Activated naive CD8-positive, alpha-beta T cell (primary cell): ENCODE measurements at regions not wholly inside any gene's neighbourhood (a gene's known extent, or its start where the extent isn't known, plus 50 kb on each side); places are given as distances from the start of the nearest gene placed in this dataset.

ENCODE experiments used
- H3K27ac Mint-ChIP-seq: one replicate; pipeline ENCODE4 v1.8.0; 2021; ENCODE audit warnings: mixed read lengths
- H3K27me3 Mint-ChIP-seq: one replicate; pipeline ENCODE4 v1.8.0; 2021; ENCODE audit warnings: mixed read lengths
- H3K36me3 Mint-ChIP-seq: one replicate; pipeline ENCODE4 v1.8.0; 2021; ENCODE audit warnings: mixed read lengths
- H3K4me1 Mint-ChIP-seq: one replicate; pipeline ENCODE4 v1.8.0; 2021; ENCODE audit warnings: low read depth, mixed read lengths
- H3K4me3 Mint-ChIP-seq: one replicate; pipeline ENCODE4 v1.8.0; 2021; ENCODE audit warnings: mild to moderate bottlenecking, mixed read lengths
- H3K9me3 Mint-ChIP-seq: one replicate; pipeline ENCODE4 v1.8.0; 2021; ENCODE audit warnings: low read depth, mixed read lengths

DNA sequence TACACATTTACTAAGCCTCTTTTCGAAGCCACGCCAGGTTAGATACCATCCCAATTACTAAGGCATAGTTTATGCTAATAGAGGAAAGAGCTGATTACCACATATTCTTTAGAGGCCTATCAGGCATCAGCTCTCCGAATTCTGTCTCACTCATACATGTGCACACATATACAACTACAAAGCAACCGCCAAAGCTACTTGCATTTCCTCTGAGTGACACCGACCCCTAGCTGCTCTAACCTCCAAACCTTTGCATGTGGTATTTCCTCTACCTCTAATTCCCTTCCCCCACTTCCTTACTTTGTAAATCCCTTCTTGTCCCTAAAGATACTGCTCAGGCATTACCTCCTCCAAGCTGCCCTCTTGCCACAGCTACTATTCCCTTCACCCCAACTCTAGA, 107.2 kb downstream of the DUSP6 start:
- peaks cover 37% of the 10 kb centered on the region for H3K4me1 Mint-ChIP-seq
- peak overlapping the region; percentile 91 for H3K27ac Mint-ChIP-seq
- H3K27me3 Mint-ChIP-seq = peaks cover 2% of the 10 kb centered on the region
- peak overlapping the region; percentile 43 for H3K4me3 Mint-ChIP-seq
- no peaks in the 10 kb centered on the region for H3K36me3 Mint-ChIP-seq
- no peaks in the 10 kb centered on the region for H3K9me3 Mint-ChIP-seq

GRCh38 chr12:89244536-89244935, 107.8 kb downstream of the DUSP6 start:
- no peaks in the 10 kb centered on the region for H3K36me3 Mint-ChIP-seq
- peaks cover 2% of the 10 kb centered on the region for H3K27me3 Mint-ChIP-seq
- peaks cover 40% of the 10 kb centered on the region for H3K4me1 Mint-ChIP-seq
- peak overlapping the region; percentile 43 for H3K4me3 Mint-ChIP-seq
- H3K27ac Mint-ChIP-seq = peak overlapping the region; percentile 91
- H3K9me3 Mint-ChIP-seq = no peaks in the 10 kb centered on the region

- H3K27ac Mint-ChIP-seq = peak overlapping the region; percentile 91
- no peaks in the 10 kb centered on the region for H3K9me3 Mint-ChIP-seq
- H3K27me3 Mint-ChIP-seq = peaks cover 2% of the 10 kb centered on the region
- no peaks in the 10 kb centered on the region for H3K36me3 Mint-ChIP-seq
- peaks cover 47% of the 10 kb centered on the region for H3K4me1 Mint-ChIP-seq
- H3K4me3 Mint-ChIP-seq = peak overlapping the region; percentile 2
Observed at GRCh38 chr12:89243771-89244170, 108.5 kb downstream of the DUSP6 start.

DNA sequence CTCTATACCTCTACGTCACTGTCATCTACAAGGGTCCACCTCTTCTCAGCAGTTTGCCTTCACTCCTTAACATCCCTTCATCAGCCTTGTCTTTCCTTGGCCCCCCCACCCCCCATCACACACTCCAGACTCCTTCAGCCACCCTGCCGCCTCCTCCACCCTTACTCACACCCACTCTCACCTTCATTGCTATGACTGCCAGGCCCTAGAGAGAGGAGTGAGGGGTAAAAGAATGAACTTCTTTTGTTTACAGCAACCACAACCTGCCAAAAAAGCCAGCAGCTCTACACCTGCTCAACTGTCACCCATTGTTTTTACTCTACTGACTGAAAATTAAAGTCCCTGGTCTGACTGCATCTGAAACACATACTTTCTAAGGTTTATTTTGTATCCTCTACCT, 112.8 kb downstream of the DUSP6 start:
- no peak overlapping the region for H3K27ac Mint-ChIP-seq

GRCh38 chr12:89238593-89238992, 113.7 kb downstream of the DUSP6 start:
- Mint-ChIP-seq H3K9me3 (peaks cover 6% of the 10 kb centered on the region), H3K4me1 (peaks cover 65% of the 10 kb centered on the region), H3K27me3 (no peaks in the 10 kb centered on the region), H3K4me3 (no peak overlapping the region), H3K36me3 (no peaks in the 10 kb centered on the region), H3K27ac (no peak overlapping the region)

More for the DNA sequence above, 112.8 kb downstream of the DUSP6 start:
- Mint-ChIP-seq H3K36me3 (no peaks in the 10 kb centered on the region), H3K27me3 (no peaks in the 10 kb centered on the region), H3K9me3 (peaks cover 6% of the 10 kb centered on the region), H3K4me1 (peaks cover 69% of the 10 kb centered on the region), H3K4me3 (no peak overlapping the region)

GRCh38 chr12:89237763-89238162, 114.5 kb downstream of the DUSP6 start:
- Mint-ChIP-seq H3K9me3 (peaks cover 6% of the 10 kb centered on the region), H3K27me3 (no peaks in the 10 kb centered on the region), H3K4me3 (no peak overlapping the region), H3K27ac (no peak overlapping the region), H3K36me3 (no peaks in the 10 kb centered on the region), H3K4me1 (peaks cover 67% of the 10 kb centered on the region)

- peaks cover 71% of the 10 kb centered on the region for H3K4me1 Mint-ChIP-seq
- H3K27ac Mint-ChIP-seq = no peak overlapping the region
- no peaks in the 10 kb centered on the region for H3K36me3 Mint-ChIP-seq
- H3K4me3 Mint-ChIP-seq = no peak overlapping the region
- H3K27me3 Mint-ChIP-seq = no peaks in the 10 kb centered on the region
- peaks cover 6% of the 10 kb centered on the region for H3K9me3 Mint-ChIP-seq
Observed at GRCh38 chr12:89236748-89237383, 115.4 kb downstream of the DUSP6 start.

GRCh38 chr12:89236237-89236636, 116.1 kb downstream of the DUSP6 start:
- H3K36me3 Mint-ChIP-seq = no peaks in the 10 kb centered on the region
- peaks cover 6% of the 10 kb centered on the region for H3K9me3 Mint-ChIP-seq
- H3K4me1 Mint-ChIP-seq = peaks cover 77% of the 10 kb centered on the region
- peak overlapping the region; percentile 63 for H3K4me3 Mint-ChIP-seq
- H3K27ac Mint-ChIP-seq = peak overlapping the region; percentile 64
- H3K27me3 Mint-ChIP-seq = no peaks in the 10 kb centered on the region

DNA sequence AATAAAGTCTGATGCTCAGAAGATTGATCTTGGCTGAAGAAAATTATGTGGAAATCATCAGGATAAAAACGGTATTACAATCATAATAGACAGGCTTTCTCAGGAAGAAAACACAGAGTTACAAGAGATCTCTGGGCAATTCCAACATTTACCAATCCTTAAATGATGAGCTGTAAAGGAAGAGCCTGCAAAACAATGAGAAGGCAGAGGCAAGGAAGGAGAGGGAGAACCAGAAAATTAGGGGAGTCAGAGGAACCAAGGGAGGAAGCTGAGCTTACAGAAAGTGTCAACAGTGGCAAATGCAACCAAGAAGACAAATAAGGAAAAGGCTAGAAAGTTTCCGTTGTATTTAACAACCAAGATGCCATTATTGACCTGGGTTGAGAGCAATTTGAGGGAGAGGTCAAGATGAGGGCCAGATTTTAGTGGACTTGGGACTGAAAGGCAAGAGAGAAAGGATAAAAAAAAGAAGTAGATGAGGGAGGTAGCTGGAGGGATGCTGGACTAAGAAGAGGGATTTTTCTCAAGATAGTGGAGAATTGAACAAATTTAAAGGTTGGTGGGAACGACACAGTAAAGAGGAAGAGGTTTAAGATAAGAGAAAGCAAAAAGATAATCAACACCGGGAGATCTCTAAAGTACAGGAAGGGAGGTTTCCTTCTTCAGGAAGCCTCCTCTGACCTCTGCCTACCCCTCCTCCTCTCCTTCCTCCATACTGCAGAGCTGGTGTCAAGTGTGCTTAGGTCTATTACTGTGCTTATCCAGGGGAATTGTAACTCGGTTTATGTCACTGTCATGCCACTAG, 116.9 kb downstream of the DUSP6 start:
- Mint-ChIP-seq H3K4me3 (peak overlapping the region; percentile 63), H3K9me3 (peaks cover 6% of the 10 kb centered on the region), H3K27ac (peak overlapping the region; percentile 64), H3K4me1 (peaks cover 82% of the 10 kb centered on the region), H3K36me3 (no peaks in the 10 kb centered on the region), H3K27me3 (no peaks in the 10 kb centered on the region)

- Mint-ChIP-seq H3K4me1 (peaks cover 83% of the 10 kb centered on the region), H3K9me3 (peaks cover 6% of the 10 kb centered on the region), H3K27ac (no peak overlapping the region), H3K27me3 (no peaks in the 10 kb centered on the region), H3K36me3 (no peaks in the 10 kb centered on the region), H3K4me3 (no peak overlapping the region)
Observed at GRCh38 chr12:89234324-89235114, 117.8 kb downstream of the DUSP6 start.

DNA sequence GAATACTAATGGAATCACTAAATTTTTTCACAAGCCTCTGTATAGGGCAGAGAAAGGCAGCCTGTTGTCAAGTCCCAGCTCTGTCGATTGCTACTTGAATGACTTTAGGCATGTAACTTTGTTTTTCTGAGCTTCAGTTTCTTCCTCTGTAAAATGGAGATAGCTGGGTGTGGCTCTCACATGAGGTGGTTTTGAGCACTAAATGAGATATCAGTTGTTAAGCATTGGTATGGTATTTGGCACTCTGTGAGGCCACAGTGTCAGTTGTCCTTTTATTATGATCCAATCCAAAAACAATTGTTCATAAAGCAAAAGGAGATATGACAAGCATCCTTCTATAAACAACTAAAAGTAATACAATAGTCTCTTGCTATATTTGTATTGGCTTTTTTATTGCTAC, 120.6 kb downstream of the DUSP6 start:
- H3K9me3 Mint-ChIP-seq = no peaks in the 10 kb centered on the region
- H3K4me1 Mint-ChIP-seq = peaks cover 63% of the 10 kb centered on the region
- H3K4me3 Mint-ChIP-seq = no peak overlapping the region
- H3K36me3 Mint-ChIP-seq = no peaks in the 10 kb centered on the region
- no peak overlapping the region for H3K27ac Mint-ChIP-seq
- H3K27me3 Mint-ChIP-seq = no peaks in the 10 kb centered on the region

DNA sequence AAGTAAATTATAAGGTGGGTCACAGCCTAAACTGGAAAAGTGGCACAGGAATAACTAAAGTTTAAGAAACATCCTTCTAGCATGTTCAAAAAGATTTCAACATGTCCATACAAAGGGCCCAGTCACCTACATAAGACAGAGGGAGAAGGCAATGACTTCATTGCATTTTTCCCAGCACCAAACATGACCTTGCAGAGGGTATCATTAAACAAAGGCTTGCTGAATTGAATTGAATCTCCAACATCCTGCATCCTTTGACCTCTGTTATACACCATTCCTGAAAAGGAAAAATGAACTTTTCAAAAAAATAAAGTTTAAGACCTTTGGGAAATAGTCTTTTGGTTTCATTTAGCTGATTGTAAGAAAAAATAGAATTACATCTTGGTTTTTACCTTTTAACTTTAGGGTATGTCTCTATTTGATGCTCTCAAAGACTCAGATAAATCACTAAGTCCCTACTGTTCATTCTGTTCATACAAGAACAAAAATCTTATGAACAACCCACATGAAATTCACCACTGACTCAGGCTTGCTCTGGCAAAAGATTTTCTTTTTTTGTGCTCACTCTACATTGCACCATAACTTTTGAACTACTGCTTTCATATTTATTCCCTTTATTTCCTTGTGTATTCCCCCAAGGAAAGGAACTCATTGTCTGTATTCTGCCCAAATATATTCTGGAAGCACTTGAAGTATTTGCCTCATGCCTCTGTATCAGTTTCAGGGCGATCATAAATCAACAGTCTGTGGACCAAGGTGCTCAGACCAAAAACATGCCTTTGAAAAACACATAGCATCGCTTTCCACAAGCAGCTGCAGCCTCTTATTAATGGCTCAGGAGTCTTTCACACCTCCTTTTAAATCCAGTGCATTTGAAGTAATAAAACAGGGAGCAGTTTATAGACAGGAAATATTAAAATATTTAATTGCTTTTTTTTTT, 121.7 kb downstream of the DUSP6 start:
- peaks cover 63% of the 10 kb centered on the region for H3K4me1 Mint-ChIP-seq
- no peak overlapping the region for H3K4me3 Mint-ChIP-seq
- H3K36me3 Mint-ChIP-seq = no peaks in the 10 kb centered on the region
- no peaks in the 10 kb centered on the region for H3K27me3 Mint-ChIP-seq
- no peaks in the 10 kb centered on the region for H3K9me3 Mint-ChIP-seq
- H3K27ac Mint-ChIP-seq = no peak overlapping the region

- no peak overlapping the region for H3K4me3 Mint-ChIP-seq
- peaks cover 67% of the 10 kb centered on the region for H3K4me1 Mint-ChIP-seq
- no peak overlapping the region for H3K27ac Mint-ChIP-seq
- no peaks in the 10 kb centered on the region for H3K9me3 Mint-ChIP-seq
- H3K27me3 Mint-ChIP-seq = no peaks in the 10 kb centered on the region
- H3K36me3 Mint-ChIP-seq = no peaks in the 10 kb centered on the region
Observed at GRCh38 chr12:89228491-89228890, 123.8 kb downstream of the DUSP6 start.

GRCh38 chr12:89227774-89228173, 124.5 kb downstream of the DUSP6 start:
- H3K4me3 Mint-ChIP-seq = no peak overlapping the region
- no peaks in the 10 kb centered on the region for H3K9me3 Mint-ChIP-seq
- H3K36me3 Mint-ChIP-seq = no peaks in the 10 kb centered on the region
- no peaks in the 10 kb centered on the region for H3K27me3 Mint-ChIP-seq
- H3K27ac Mint-ChIP-seq = no peak overlapping the region
- H3K4me1 Mint-ChIP-seq = peaks cover 65% of the 10 kb centered on the region
